NCI-H2081 treated with DMSO at 0.1 percent for 48 hours (cell line): ENCODE measurements at regions not wholly inside any gene's neighbourhood (a gene's known extent, or its start where the extent isn't known, plus 50 kb on each side); places are given as distances from the start of the nearest gene placed in this dataset.

Experiments
- DNase-seq: peaks from one replicate; lab custom pipeline; 2025; lab: John Stamatoyannopoulos, UW

- no peak for DNase-seq
These were observed 350.1 kb upstream of the PROK2 start for GRCh38 chr3:72134989-72135451.

GRCh38 chr3:72133329-72134011 is 348.5 kb upstream of the PROK2 start:
- DNase-seq, result no peak

DNA sequence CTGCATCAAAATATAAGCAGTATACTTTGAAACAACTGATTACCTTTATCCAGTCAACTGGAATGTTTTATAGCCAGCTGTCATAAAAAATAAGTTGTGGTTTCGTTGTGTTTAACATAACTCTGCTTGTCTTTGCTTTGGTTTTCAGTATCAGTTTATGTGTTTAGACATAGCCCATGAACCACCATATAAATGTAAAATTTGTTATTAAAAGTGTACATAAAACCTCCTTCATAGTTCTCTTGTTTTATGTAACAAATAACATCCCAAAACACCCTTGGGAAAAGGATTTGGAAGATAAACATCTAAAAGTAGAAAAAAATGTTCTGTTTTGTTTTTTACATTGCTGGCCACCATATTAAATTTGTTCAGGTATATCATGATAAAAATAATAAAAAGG is 347.0 kb upstream of the PROK2 start:
- DNase-seq, result no peak

GRCh38 chr3:72130565-72130964 is 345.6 kb upstream of the PROK2 start:
- DNase-seq, result no peak

DNA sequence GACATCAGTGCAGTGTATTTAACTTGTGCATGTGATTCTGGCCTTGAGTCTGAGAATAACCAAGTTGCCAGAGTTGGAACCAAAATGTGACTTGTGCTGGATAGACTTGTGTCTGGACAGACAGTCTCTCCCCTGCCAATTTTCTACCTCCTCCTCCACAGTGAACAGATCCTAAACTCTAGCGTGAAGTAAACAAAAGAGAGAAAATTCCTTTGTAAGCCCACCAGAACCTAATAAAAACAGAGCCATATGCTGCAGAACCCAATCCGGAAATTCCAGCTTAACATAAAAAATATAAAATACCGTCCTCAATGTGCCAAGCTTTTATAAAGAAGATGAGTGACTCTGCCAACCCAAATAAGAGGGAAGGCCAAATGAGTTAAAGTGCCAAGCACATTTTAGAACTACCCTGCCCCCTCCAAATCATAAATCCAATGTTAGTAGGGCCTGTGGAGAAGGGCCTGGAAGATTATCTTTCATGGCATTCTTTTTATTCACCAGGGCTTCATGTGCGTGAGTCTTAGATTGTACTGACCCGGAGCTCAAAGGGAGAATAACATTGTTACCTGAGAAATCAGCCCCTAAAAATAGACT is 344.6 kb upstream of the PROK2 start:
- DNase-seq, result no peak

GRCh38 chr3:72128921-72129320 is 344.0 kb upstream of the PROK2 start:
- DNase-seq, result no peak

GRCh38 chr3:72127844-72128243 is 342.9 kb upstream of the PROK2 start:
- no peak for DNase-seq

- no peak for DNase-seq
These were observed 342.3 kb upstream of the PROK2 start for GRCh38 chr3:72127224-72127612.

GRCh38 chr3:72126441-72127223 is 341.7 kb upstream of the PROK2 start:
- no peak for DNase-seq

DNA sequence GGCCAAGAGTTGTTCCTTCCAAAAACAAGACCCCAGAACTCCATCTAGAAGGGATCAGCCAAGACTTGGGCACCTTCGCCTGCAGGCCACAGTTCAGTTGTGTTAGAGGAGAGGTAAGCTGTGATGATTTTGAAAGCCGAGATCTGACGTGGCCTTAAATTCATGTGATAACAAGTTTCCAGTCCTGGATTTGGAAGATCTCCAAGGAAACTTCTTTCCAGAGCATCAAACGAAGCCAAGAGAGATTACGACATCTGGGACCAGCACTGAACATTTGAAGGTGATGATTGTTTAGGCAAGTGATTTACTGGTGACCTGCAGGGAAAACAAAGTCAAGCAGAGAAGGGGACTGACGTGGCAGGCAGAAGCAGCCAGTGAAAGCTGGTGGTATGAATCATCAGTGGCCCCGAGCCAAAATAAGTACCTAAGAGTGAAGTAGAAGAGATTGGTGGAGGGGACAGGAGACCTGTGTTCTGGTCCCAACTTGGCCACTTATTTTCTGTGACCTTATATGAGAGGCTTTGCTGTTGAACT is 339.0 kb upstream of the PROK2 start:
- no peak for DNase-seq

DNA sequence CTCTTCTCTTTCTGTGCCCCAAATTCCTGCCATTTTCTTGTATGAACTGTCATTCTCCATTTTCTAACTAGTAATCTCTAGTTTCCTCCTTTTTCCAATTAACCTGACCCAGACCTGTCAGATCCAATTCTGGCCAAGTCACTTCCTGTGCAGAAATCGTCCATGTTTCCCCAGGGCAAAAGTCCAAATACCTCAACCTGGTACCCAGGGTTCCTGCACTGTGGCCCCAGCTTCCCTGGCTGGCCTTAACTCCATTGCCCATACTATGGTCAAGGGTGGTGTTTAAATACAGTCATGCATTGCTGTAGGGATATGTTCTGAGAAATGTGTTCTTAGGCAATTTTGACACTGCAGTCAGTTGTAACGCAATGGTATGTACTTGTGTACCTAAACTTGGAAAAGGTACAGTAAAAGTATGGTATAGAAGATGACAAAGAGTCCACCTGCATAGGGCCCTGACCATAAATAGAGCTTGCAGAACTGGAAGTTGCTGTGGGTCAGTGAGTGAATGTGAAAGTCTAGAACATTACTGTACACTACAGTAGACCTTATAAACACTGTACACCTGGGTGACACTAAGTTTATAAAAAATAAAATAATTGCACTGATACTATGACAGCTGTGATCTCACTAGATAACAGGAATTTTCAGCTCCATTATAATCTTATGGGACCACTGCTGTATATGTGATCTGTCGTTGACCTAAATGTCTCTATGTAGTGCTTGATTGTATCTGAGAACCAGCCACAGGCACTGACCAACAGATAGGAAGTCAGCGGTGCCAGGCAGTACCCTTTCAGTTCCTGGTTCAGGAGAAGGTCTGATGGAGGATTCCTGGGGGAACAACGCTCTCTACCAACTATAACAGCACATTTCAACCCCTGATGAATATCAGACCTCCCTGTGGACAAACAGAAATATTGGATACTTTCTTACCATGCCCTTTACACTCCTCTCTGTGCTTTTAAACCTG is 336.1 kb upstream of the PROK2 start:
- no peak for DNase-seq

- DNase-seq, result no peak
These were observed 335.1 kb upstream of the PROK2 start for GRCh38 chr3:72120039-72120438.

DNA sequence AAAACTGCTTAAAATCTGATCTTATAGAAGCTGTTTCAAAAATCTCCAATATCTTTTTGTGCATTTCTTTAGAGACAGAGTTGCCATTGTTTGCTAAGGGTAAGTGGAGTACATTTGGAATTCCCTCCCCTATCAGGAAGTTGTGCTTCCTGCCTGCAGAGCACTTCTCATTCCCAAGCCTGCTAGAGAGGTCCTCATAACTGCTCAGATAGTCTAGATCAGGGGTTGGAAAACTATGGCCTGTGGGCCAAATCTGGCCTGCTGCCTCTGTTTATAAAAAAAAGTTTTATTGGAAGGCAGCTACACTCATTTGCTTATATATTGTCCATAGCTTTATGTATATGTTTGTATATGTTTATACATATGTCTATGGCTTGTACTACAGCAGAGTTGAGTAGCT is 333.7 kb upstream of the PROK2 start:
- DNase-seq, result no peak

DNA sequence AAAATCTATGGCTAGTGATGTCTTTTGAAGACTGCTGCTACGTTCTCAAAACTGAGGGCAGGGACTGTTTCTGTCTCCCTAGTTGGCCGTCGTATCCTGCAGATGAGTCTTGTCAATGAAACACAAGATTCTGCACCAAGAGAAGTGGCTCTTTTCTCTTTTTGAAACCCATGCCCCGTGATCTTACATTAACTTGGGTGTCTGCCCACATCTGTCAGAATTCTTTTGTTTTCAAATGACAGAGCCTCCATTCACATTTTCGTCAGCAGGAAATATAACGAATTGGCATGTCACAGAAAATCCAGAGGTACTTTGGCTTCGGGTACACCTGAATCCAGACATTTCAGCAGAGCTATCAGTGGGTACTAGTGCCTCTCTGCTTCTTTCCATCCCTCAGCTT is 331.3 kb upstream of the PROK2 start:
- no peak for DNase-seq

DNA sequence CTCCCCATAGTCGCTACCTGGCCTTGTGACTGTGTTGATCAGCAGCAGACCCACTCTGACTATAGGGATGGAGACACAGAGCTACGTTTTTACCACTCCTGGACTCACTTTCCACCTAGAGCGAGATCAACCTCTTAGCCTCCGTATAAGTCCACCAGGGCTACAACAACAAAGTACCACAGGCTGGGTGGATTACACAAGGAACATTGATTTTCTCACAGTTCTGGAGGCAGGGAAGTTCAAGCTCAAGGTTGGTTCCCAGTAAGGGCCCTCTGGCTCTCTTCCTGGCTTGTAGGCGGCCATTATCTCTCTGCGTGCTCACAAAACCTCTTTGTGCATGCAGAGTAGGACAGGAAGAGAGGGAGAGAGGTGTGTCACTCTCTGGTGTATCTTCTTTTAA is 330.4 kb upstream of the PROK2 start:
- DNase-seq, result no peak

- no peak for DNase-seq
These were observed 329.8 kb upstream of the PROK2 start for GRCh38 chr3:72114773-72115172.

DNA sequence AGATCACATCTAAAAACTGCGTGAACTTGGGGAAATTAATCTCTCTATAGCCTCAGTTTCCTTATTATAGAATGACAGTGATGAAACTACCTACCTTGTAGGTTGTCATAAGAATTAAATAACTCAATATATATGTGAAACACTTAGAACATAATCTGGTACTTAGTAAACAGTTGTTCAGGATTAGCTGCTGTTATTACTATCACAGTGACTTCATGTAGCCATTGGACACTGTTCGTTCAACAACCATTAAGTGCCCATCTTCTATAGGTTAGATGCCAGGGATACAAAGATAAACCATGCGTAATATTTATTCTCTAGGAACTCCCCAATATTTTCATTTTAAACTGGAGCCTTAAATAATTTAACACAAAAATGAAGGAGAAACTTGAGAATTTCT is 329.0 kb upstream of the PROK2 start:
- DNase-seq, result no peak

- DNase-seq, result no peak
These were observed 328.6 kb upstream of the PROK2 start for GRCh38 chr3:72113564-72113963.

GRCh38 chr3:72112435-72112834 is 327.5 kb upstream of the PROK2 start:
- no peak for DNase-seq

- DNase-seq, result no peak
These were observed 326.6 kb upstream of the PROK2 start for GRCh38 chr3:72111265-72112205.
